A549 (cell line): ENCODE measurements at regions not wholly inside any gene's neighbourhood (a gene's known extent, or its start where the extent isn't known, plus 50 kb on each side); places are given as distances from the start of the nearest gene placed in this dataset.

ENCODE experiments used
- ATAC-seq, 2 experiments: fragments of 200-7000 bp in 1 of 2; fragments of >200 bp in 1 of 2; cut with Nextera tagmentation in 1 of 2; cut with Tn5 transposase in 1 of 2; 3 replicates each; pipeline versions ENCODE4 v1.8.0 to v1.9.1; 2018 to 2020; ENCODE audit warnings: mild to moderate bottlenecking in 1 of 2, moderate library complexity in 1 of 2
- CTCF ChIA-PET: fragments of 300-600 bp; sonication (Branson Sonifier 250); formaldehyde crosslinking; extraction: SDS; loops from one replicate; lab custom pipeline; 2021; ENCODE audit warnings: antibody characterized with exemption, inconsistent platforms; lab: Yijun Ruan, JAX
- POLR2A ChIA-PET: fragments of 350-600 bp; formaldehyde crosslinking; extraction: SDS; loops from one replicate; lab custom pipeline; 2021; ENCODE audit warnings: antibody characterized with exemption, inconsistent platforms; lab: Yijun Ruan, JAX
- DNase-seq, 2 experiments: peaks; one replicate each; pipeline versions ENCODE4 v3.0.0 to v3.0.0-alpha.2; 2011 to 2016; ENCODE audit warnings: low read depth in 1 of 2, low spot score in 1 of 2
- FAIRE-seq: peaks from 2 replicates; lab custom pipeline; 2011; peaks lifted over from hg19 to GRCh38; lab: Jason Lieb, UNC
- H3K27ac ChIP-seq, 2 experiments: fragments of >200 bp; sonication (Bioruptor Twin); formaldehyde crosslinking; 3 replicates each; pipeline ENCODE4 v1.5.1; 2016 to 2017
- H3K4me1 ChIP-seq: fragments of >200 bp; sonication (Bioruptor Twin); formaldehyde crosslinking; 3 replicates; pipeline ENCODE4 v1.6.1; 2016
- H3K4me2 ChIP-seq: fragments of >200 bp; sonication (Bioruptor Twin); formaldehyde crosslinking; 3 replicates; pipeline ENCODE4 v1.6.1; 2016
- H3K4me3 ChIP-seq: fragments of >200 bp; sonication (Bioruptor Twin); formaldehyde crosslinking; 3 replicates; pipeline ENCODE4 v1.5.1; 2016
- H3K9me3 ChIP-seq: fragments of >200 bp; sonication (Bioruptor Twin); formaldehyde crosslinking; 3 replicates; pipeline ENCODE4 v1.6.1; 2016
- BHLHE40 ChIP-seq: IDR thresholded peaks from 2 replicates; pipeline ENCODE4 v1.6.1; 2012; ENCODE audit warnings: low read depth, low read length, inconsistent platforms
- CBX2 ChIP-seq: fragments of 200-600 bp; sonication (generic); IDR thresholded peaks from 2 replicates; pipeline ENCODE4 v1.6.1; 2016; ENCODE audit warnings: low read depth, mild to moderate bottlenecking, borderline replicate concordance
- EHMT2 ChIP-seq: fragments of 200-600 bp; sonication (generic); IDR thresholded peaks from 2 replicates; pipeline ENCODE4 v1.6.1; 2016; ENCODE audit warnings: antibody characterized with exemption, low read depth, mild to moderate bottlenecking, moderate library complexity
- FOSL2 ChIP-seq, 2 experiments: fragments of 450-650 bp in 1 of 2; fragments of >200 bp in 1 of 2; sonication (Bioruptor Twin) in 1 of 2; formaldehyde crosslinking; IDR thresholded peaks; 2 replicates each; pipeline versions ENCODE4 v1.5.0 to v1.6.1; 2016 to 2020; ENCODE audit warnings: mild to moderate bottlenecking in 1 of 2, moderate library complexity in 1 of 2
- GATA3 ChIP-seq: IDR thresholded peaks from 2 replicates; pipeline ENCODE4 v1.6.1; 2012; ENCODE audit warnings: borderline replicate concordance
- JUN ChIP-seq, 2 experiments: fragments of >200 bp; sonication (Bioruptor Twin); formaldehyde crosslinking; IDR thresholded peaks; 2 replicates in 1 of 2; 3 replicates in 1 of 2; pipeline ENCODE4 v1.6.1; 2016 to 2017
- KDM1A ChIP-seq: fragments of 200-600 bp; sonication (generic); IDR thresholded peaks from 2 replicates; pipeline ENCODE4 v1.6.1; 2016; ENCODE audit warnings: low read depth, mild to moderate bottlenecking
- MAFK ChIP-seq: fragments of 450-650 bp; IDR thresholded peaks from 2 replicates; pipeline ENCODE4 v1.6.1; 2014; ENCODE audit not compliant: partially characterized antibody
- MAZ ChIP-seq: fragments of 150-350 bp; IDR thresholded peaks from 2 replicates; pipeline ENCODE4 v1.6.1; 2014; ENCODE audit warnings: antibody characterized with exemption, low read depth, low read length, borderline replicate concordance
- MYC ChIP-seq: IDR thresholded peaks from 2 replicates; pipeline ENCODE4 v1.6.1; 2012; ENCODE audit warnings: mild to moderate bottlenecking, inconsistent platforms, low read length, improper control_type of control experiment, borderline replicate concordance
- PBX3 ChIP-seq: IDR thresholded peaks from 2 replicates; pipeline ENCODE4 v1.6.1; 2012
- RAD21 ChIP-seq, 2 experiments: fragments of >200 bp in 1 of 2; sonication (Bioruptor Twin) in 1 of 2; formaldehyde crosslinking in 1 of 2; IDR thresholded peaks in 1 of 2; conservative IDR thresholded peaks in 1 of 2; 2 replicates in 1 of 2; 3 replicates in 1 of 2; pipeline ENCODE4 v1.6.1; 2012 to 2018; ENCODE audit warnings: inconsistent platforms in 1 of 2
- RARB ChIP-seq: fragments of 250-450 bp; sonication (Bioruptor Pico); IDR thresholded peaks from 2 replicates; pipeline ENCODE4 v1.8.0; 2021; ENCODE audit warnings: mild to moderate bottlenecking, moderate library complexity
- RCOR1 ChIP-seq: fragments of 150-350 bp; IDR thresholded peaks from 2 replicates; pipeline ENCODE4 v1.6.1; 2014; ENCODE audit warnings: antibody characterized with exemption, low read length, low read depth
- SREBF2 ChIP-seq: fragments of 450-650 bp; IDR thresholded peaks from 2 replicates; pipeline ENCODE4 v1.6.1; 2014; ENCODE audit warnings: mild to moderate bottlenecking, moderate library complexity
- TP53 ChIP-seq: fragments of 250-450 bp; sonication (Bioruptor Pico); IDR thresholded peaks from 2 replicates; pipeline ENCODE4 v1.5.0; 2021; ENCODE audit warnings: mild to moderate bottlenecking, moderate library complexity
- ZC3H11A ChIP-seq: fragments of 450-650 bp; IDR thresholded peaks from 2 replicates; pipeline ENCODE4 v1.6.1; 2014; ENCODE audit warnings: antibody characterized with exemption, mild to moderate bottlenecking
- ZFP36 ChIP-seq: fragments of 450-650 bp; IDR thresholded peaks from 2 replicates; pipeline ENCODE4 v1.6.1; 2014; ENCODE audit warnings: borderline replicate concordance; ENCODE audit not compliant: partially characterized antibody
- ZNF302 ChIP-seq: fragments of 250-450 bp; sonication (Bioruptor Pico); IDR thresholded peaks from 2 replicates; pipeline ENCODE4 v1.9.0; 2021; ENCODE audit warnings: inconsistent platforms, mild to moderate bottlenecking, moderate library complexity
- ZSCAN20 ChIP-seq: fragments of 250-450 bp; sonication (Bioruptor Pico); IDR thresholded peaks from 2 replicates; pipeline ENCODE4 v1.8.0; 2022; ENCODE audit warnings: mild to moderate bottlenecking, moderate library complexity
- WGBS: methylation state at CpG from one replicate; pipeline ENCODE4 v1.1.6; 2017; ENCODE audit errors: missing lambda C conversion rate; 5-methylcytosine and 5-hydroxymethylcytosine counted together
- TF ChIP-seq, protein P1 (sequence below): IDR thresholded peaks from 2 replicates; pipeline ENCODE4 v1.6.1; 2012
- TF ChIP-seq, protein P2 (sequence below): fragments of 150-350 bp; IDR thresholded peaks from 2 replicates; pipeline ENCODE4 v1.6.1; 2014; ENCODE audit warnings: low read depth, mild to moderate bottlenecking, low read length

DNA sequence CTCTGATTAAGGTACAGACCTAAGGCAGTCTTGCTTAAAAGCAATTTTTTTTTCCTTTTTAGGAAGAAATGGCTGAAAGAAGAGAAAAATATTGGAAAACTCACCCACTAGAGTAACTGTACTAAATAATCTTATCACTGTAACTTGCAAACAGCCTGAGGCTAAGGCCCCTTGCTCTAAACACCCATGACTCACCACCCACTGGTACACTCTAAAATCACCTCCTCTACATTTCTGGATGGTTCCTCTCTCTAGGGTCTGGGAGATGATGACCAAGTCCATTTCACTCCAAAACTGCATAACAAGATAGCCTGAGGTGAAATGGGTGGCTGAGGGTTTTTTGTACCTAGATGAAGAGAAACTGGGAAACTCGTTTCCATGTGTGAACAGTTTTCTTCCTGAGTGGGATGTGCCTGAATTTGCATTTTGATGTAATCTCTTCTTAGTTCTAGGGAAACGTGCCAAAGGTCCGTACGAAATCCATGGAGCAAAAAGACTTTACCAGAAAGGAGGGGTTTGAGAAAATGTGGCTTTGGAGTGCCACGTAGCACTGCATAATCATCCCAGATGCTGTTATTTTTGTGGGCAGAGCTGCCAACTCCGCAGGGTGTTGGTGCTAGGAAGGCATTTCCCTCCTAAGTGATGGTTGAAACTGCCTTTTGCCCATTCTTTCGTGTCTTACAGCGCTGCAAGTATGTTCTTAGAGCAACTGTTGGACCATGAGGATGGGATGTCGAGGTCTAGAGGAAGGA, 113.5 kb upstream of the C10orf90 start:
- 14% methylated on average over 9 of the region's 9 CpGs for WGBS
- DNase-seq (no peak), ATAC-seq (no peak), FAIRE-seq (no peak)
- Histone ChIP-seq H3K9me3 (no peaks in the 10 kb centered on the region; the same call in 2 of the 3 replicates), H3K4me1 (no peaks in the 10 kb centered on the region), H3K4me3 (no peak overlapping the region), H3K4me2 (no peak overlapping the region), H3K27ac (no peak overlapping the region)
- ChIA-PET CTCF (interaction anchor here (0.6 kb wide), 1 partner anchor 513 kb away, joined by 3 read pairs; no protein-coding TSS in a partner anchor), POLR2A (no interaction called here)
- TF ChIP-seq SREBF2 (no peak), TP53 (CRISPR knock-in tag) (no peak), BHLHE40 (no peak), JUN (IDR thresholded peaks at IDR 0.05) (no peak), MAZ (no peak), RCOR1 (no peak), ZFP36 (no peak), RAD21 (conservative IDR thresholded peaks at IDR 0.05 in 1 of 2, IDR thresholded peaks at IDR 0.05 in 1 of 2) (no peak), MYC (no peak), PBX3 (no peak), MAFK (no peak), ZNF302 (no peak)
- TF ChIP-seq, protein P1, sequence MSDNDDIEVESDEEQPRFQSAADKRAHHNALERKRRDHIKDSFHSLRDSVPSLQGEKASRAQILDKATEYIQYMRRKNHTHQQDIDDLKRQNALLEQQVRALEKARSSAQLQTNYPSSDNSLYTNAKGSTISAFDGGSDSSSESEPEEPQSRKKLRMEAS: no peak
- TF ChIP-seq, protein P2, sequence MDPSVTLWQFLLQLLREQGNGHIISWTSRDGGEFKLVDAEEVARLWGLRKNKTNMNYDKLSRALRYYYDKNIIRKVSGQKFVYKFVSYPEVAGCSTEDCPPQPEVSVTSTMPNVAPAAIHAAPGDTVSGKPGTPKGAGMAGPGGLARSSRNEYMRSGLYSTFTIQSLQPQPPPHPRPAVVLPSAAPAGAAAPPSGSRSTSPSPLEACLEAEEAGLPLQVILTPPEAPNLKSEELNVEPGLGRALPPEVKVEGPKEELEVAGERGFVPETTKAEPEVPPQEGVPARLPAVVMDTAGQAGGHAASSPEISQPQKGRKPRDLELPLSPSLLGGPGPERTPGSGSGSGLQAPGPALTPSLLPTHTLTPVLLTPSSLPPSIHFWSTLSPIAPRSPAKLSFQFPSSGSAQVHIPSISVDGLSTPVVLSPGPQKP: no peak

DNA sequence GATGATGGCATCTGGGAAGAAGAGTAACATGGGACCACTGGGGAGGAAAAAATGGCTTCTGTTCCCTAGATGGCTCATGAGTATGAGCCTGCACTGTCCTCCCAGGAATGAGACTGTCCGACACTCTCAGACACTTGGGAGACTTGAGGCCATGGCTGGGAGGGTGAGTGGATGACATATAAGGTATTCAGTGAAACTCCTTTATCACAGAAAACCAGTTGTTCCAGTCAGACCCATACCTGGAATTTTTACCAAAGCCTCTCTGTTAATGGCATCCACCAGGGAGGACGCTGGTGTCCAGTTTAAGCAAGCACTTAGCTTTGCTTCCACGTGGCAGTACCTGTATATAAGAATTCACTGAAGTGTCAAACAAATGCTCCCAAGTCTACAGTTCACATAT, 116.7 kb upstream of the C10orf90 start:
- Histone ChIP-seq H3K4me2 (no peak overlapping the region), H3K4me1 (no peaks in the 10 kb centered on the region), H3K9me3 (no peaks in the 10 kb centered on the region; the same call in 1 of the 3 replicates), H3K4me3 (no peak overlapping the region), H3K27ac (no peak overlapping the region)
- no peak for FAIRE-seq
- WGBS: 3% methylated on average over 3 of the region's 3 CpGs
- ChIA-PET POLR2A (no interaction called here), CTCF (no interaction called here)
- DNase-seq: no peak
- ATAC-seq: no peak
- no peak for TF ChIP-seq KDM1A

DNA sequence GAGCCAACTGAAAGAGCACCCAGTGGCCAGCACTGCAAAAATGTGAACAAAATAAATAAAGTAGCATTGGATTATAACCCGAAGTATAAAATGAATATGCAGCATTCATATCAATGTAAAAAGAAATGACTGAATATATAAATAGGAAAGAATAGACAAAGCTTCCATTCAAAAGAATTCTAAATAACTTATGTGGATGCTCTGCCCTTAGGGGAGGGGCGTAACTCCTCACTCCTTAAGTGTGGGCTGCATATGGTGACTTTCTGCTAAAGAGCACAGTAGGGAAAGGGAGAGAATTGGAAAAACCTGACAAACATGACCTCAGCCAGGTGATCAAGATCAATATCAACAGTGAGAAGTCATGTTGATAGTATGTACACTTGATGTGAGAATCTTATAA, 109.9 kb upstream of the DOCK1 start:
- no peak overlapping the region for H3K4me3 ChIP-seq
- FAIRE-seq: no peak
- ChIA-PET POLR2A (no interaction called here), CTCF (no interaction called here)
- H3K4me2 ChIP-seq: no peak overlapping the region
- DNase-seq: no peak
- peaks cover 23% of the 10 kb centered on the region; the same call in 2 of the 3 replicates for H3K9me3 ChIP-seq
- WGBS: 11% methylated on average over 2 of the region's 2 CpGs
- TF ChIP-seq PBX3 (no peak), RARB (CRISPR knock-in tag) (no peak)
- no peak for ATAC-seq
- H3K4me1 ChIP-seq: no peaks in the 10 kb centered on the region
- H3K27ac ChIP-seq: no peak overlapping the region

GRCh38 chr10:126798649-126799048, 106.6 kb upstream of the DOCK1 start:
- Histone ChIP-seq H3K4me3 (no peak overlapping the region), H3K4me2 (no peak overlapping the region), H3K4me1 (no peaks in the 10 kb centered on the region), H3K27ac (no peak overlapping the region), H3K9me3 (peaks cover 19% of the 10 kb centered on the region; the same call in 2 of the 3 replicates)
- POLR2A ChIA-PET: no interaction called here
- CTCF ChIA-PET: no interaction called here
- ATAC-seq (no peak), DNase-seq (peak in 1 of 2 experiments; percentile 4), FAIRE-seq (no peak)
- WGBS: 18% methylated on average over 13 of the region's 13 CpGs
- TF ChIP-seq GATA3: no peak
- no peak for TF ChIP-seq ZSCAN20 (CRISPR knock-in tag)
- TF ChIP-seq, protein P1: no peak
- no peak for TF ChIP-seq CBX2
- no peak for TF ChIP-seq ZC3H11A
- TF ChIP-seq ZFP36: no peak
- no peak for TF ChIP-seq EHMT2
- no peak for TF ChIP-seq PBX3
- TF ChIP-seq TP53 (CRISPR knock-in tag): no peak
- no peak for TF ChIP-seq FOSL2 (IDR thresholded peaks at IDR 0.05)
- no peak for TF ChIP-seq FOSL2 (CRISPR knock-in tag; IDR thresholded peaks at IDR 0.05)
